Left kidney (tissue), 1 donor: ENCODE measurements at regions not wholly inside any gene's neighbourhood (a gene's known extent, or its start where the extent isn't known, plus 50 kb on each side); places are given as distances from the start of the nearest gene placed in this dataset.
"Not testable (repeated sequence)": the region's sequence is repeated elsewhere in the genome, so short reads cannot be mapped to it uniquely, and the experiment has no call there.

Experiments used
- DNase-seq: peaks from one replicate; pipeline ENCODE4 v3.0.0-alpha.2; 2013

DNA sequence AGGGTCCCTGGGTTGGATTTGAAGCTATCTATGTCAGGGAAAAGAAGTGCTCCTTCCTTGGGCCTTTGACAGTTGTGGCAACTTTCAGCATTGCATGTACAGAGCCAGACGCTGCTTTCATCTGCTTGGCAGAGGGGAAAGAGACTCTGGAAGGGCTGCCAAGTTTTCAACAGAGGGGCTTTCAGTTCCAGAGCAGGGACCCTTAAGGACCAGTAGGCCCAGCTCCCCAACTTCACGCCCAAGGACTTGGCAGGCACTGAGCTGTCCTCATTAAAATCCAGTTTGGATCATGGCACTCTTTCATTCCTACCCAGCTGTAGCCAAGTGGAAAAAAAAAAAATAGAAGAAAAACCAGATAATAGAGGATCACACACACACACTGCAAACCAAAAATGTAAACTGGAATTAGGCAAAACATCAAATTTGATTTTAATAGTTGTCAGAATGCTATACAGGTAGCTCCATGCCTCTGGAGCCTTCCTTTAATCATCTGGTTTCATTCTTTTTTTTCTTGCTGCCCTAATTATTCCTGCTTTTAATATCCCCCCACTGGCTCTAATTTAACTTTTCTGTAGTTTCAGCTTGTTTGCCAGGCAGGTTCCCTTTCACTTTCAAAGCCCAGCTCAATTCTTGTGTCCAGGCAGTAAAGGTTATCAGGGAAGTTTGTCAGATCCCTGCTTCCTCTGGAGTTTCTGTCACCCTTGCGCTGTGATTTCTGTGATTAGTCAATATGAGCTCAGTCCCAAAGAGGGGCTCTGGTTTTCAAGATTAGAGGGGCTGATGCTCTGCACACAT lies 702.6 kb upstream of the CDH8 start:
- DNase-seq = no peak

DNA sequence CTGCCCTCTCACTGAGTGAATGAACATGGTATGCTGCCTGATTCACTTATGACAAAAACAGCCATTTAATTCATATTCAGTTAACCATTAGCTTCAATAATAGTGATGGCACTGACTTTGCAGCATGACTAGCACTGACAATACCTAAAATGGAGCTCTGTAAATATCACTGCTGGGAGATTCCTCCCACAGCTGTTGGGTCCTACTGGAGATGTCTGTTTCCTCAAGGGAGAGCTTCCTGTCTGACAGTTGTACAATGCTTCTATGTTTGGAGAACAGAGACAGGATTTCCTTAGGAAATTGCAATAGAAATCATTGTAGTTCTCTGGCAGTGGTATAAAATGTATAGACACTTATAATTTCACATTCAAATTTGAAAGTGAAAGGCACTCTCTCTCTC lies 695.9 kb upstream of the CDH8 start:
- no peak for DNase-seq

DNA sequence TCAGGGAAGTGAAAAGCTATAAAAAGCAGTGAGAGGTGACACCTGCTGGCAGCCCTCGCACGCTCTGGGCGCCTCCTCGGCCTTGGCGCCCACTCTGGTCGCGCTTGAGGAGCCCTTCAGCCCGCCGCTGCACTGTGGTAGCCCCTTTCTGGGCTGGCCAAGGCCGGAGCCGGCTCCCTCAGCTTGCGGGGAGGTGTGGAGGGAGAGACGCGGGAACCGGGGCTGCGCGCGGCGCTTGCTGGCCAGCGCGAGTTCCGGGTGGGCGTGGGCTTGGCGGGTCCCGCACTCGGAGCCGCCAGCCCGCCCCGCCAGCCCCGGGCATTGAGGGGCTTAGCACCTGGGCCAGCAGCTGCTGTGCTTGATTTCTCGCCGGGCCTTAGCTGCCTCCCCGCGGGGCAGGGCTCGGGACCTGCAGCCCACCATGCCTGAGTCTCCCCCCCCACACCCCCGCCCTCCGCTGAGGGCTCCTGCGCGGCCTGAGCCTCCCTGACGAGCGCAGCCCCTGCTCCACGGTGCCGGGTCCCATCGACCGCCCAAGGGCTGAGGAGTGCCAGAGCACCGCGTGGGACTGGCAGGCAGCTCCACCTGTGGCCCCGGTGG lies 688.5 kb upstream of the CDH8 start:
- DNase-seq = not testable (repeated sequence)

DNA sequence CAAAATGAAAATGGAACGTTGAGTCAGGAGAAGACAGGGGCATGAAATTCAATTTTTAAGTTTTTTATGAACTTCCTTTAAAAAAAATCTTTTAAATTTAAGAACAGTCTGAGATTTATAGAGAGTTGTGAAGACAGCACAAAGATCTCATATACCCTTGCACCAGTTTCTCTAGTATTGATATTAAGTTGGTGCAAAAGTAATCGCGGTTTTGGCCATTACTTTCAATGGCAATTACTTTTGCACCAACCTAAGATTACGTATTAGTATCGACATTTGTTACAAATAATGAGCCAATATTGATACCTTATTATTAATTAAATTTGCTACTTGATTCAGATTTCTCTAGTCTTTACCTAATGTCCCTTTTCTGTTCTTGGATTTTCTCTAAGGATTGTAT lies 684.4 kb upstream of the CDH8 start:
- no peak for DNase-seq

DNA sequence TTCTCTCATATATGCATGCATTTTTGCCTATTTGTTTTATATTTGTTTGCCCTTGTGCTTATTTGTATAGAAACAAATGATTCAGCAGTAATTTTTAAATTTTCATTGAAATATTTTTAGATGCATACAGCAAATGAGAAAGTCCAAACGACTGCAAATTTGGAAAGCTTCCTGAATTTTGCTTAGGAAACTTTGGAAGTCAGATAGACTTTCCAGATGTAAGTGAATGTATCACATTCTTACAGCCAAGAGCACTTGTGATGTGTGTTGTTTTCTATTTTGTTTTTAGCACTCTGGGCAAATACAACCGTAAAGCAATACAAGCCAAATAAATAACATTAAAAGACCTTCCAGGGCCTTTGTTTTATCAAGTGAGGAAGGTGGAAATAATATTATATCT lies 680.8 kb upstream of the CDH8 start:
- DNase-seq = no peak

DNA sequence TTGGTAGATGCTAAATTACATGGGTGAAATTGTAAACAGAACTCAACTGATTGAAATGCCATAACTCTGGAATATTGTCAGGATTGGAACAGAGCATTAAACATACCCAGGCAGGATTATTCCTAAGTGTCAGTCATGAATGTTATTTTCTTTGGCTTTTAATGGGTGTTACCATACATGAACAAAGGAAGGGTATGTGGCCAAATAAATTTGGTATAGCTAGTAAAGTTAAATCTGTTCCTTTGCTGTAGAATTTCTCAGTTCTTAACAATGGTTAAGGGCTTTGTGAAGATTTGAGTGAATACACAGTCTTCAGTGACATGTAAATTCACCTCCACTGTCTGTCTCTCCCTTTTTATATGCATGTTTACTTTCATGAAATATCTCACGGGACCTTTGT lies 679.5 kb upstream of the CDH8 start:
- no peak for DNase-seq

DNA sequence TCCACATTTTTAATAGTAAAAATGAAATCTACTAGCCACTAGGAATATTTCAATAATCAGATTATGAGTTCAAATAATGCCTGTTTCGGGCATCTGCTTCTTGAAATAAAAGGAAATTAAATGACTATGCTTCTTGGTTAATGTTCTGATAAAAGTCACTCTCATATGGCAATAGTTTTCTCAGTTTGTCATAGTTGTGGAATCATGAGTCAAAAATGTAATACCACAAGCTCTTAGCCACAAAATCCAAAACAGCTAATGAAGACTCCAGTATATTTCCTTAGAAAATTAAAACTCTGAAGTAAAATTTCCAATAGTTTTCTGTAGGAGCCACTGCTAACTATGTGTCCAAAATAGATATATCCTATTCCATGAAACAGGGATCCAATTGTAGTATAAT lies 676.3 kb upstream of the CDH8 start:
- no peak for DNase-seq

DNA sequence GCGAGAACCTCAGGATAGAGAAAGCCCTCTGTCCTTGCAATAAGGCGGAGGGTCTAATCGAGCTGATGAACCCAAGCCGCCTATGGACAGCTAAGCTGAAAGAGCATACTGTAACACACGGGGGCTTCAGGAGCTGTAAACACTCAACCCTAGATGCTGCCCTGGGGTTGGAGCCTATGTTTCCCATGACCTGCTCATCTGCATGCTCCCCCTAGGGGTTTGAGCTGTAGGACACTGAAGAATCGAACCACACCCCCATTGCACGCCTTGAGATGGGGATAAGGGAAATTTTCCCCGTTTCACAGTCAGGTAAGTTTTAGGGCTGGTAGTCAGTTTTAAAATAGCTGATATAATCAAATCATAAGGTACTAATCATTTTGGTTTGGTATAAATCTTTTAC lies 675.6 kb upstream of the CDH8 start:
- DNase-seq = no peak

DNA sequence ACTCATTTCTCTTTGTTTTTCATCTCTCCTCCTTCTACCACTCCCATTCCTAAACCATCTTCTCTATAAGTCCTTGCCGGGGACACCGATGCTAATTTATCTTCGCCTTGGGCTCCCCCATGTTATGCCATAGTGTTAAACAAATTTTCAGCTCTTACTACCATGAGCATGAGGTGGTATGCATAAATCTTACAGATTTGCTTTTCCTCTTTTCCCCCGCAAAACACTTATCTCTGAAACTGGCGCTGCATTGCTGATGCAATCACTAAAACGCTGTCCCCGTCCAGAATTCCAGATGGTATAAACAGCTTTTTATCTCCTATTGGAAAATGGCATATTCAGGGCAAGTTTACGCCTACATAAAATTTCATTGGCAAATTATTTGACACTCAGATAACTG lies 673.6 kb upstream of the CDH8 start:
- DNase-seq = no peak

DNA sequence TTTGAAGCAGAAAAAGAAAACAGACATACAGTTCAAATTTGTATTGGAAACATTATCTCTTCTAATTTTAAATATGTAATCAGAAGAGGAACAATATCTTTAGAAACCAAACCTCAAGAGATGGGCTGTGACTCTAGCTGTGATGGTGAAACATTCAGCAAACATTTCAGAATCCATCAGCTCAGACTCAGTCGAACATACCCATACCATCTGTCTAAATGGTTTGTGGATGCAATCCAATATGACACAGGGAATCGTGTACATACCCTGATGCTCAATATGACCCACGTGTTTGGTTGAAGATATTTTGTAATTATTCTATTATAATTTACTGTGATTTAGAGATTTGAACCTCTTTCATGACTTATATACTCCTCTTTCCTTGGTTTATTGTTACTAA lies 665.2 kb upstream of the CDH8 start:
- DNase-seq = no peak

DNA sequence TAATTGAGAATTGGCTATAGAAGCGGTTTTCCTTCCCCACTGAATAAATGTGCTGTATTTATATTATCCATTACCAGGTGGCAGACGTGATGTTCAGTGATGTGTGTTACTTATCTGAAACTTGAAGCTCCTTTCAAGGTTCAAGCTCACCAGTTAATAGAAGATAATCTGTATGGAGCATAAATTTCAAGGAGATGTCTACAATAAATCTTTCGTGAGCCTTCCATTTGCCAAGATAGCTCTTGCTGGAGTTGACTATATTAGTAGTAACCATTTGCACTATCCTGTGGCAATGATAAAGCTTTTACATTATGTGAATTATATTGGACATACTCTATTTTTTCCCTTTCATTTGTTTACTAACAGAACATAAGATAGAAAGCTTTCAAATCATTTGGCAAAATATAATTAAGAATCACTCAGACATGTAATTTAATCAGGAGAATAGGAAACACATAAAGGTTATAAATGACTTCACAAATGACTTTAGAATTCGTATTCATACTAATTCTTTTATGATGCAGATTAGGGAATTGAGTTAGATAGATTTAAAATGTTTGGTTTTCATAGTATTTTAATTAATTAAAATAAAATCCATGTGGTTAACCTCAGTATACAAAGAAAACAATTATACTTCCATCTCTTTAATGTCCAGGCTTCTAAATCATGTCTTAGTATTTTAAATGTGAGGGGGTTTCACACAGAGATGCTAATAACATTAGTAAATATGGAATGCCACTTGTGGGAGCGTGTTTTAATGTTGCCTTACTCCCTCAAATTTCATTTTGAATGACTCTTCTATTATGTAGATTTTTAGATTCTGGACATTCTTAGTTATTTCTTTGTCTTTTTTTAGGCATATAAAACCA lies 664.4 kb upstream of the CDH8 start:
- DNase-seq = no peak

DNA sequence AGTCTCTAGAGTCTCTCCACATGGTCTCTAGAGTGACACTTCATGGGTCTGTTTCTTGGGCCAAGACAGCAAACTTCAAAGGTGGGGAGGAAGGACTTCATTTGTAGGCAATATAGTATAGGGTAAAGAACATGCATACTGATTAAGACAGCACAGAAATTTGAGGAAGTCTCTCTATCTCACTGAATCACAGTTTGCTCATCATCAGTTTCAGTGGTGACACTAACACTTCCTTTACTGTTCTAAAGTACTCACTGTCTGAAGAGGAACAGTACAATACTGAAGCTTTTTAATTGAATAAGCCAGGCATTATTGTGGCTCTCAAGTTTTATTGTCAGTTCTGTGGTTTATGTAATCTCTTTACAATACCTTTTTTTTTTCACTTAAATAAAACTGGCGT lies 656.4 kb upstream of the CDH8 start:
- no peak for DNase-seq

DNA sequence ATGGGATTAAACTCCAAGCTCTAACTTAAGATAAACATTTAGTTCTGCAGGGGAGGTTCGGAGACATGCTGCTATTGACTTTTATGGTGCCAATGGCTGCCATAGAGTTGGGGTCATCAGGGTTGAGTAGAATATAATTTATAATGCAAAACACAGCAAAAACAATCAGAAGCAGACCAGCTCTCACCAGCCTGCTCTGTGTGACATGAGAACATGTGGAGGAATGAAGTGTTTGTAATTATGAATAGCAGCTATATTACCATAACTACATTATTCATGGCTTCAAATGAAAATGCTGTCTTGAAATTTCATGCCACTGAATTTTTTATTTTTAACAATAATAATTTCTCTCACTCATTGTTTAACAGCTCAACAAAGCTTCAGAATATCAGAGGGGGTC lies 645.6 kb upstream of the CDH8 start:
- DNase-seq = no peak

DNA sequence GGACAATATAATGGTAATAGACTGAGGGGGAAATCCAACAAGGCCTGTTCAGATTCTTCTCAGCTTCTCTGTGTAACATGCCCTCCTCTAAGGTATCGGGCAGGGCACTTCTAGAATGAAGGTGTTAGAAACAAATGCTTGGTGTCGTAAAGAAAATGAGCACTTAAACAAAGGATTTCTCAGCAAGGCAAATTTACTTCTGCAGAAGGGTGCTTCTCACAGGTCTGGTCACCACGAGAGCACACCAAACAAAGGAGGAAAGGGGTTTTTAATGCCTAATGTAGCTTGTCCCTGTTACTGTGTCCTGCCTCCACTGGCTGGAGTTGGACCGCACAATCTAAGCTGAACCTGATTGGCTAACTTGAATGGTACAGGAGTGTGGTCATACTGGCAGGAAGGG lies 642.6 kb upstream of the CDH8 start:
- no peak for DNase-seq

DNA sequence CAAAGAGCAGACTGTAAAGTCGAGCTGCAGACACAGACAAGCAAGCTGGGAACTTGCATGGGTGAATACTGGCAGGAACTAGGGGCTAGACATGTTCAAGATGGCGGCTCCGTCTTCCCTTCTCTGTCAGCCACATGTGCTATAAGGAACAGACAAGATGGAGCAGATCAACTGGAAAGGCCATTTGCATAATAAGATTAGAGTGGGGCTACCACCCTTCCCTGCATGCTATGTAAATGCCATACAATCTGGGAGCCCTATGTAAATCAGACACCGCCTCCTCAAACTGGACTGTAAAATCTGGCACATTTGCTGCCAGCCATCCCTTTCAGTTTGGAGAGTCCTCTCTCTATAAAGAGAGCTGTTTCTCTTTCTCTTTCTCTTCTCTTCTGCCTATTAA lies 640.1 kb upstream of the CDH8 start:
- no peak for DNase-seq

DNA sequence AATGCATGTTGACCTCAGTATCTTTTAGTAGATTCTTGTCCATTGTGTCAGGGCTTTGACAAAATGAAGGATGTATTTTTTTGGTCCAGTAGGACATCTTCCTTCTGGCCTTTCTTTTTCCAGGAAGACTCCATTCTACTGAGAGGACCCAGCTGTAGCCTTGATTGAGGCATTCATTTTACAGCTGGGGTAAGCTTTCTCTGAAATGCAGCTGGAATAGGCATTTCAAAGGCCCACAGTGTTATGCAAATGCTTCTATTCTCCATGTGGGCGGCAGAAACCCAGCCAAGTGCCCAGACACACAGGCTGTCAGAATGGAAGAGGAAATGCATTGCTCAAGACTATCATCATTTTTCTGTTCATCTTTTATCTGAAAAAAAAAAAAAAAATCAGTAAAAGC lies 629.0 kb upstream of the CDH8 start:
- no peak for DNase-seq

DNA sequence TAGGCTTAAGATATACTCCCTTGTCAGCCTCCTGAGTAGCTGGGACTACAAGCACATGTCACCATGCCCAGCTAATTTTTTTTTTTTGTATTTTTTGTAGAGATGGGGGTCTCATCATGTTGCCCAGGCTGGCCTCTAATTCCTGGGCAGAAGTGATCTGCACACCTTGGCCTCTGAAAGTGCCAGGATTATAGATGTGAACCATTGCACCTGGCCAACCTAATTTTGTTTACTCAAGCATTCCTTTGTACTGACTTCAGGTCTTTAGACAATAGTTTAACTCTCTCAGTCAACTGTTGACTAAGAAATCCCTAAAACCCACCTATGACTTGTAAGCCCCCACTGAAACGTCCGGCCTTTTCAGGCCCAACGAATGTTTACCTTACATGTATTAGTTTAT lies 628.3 kb upstream of the CDH8 start:
- no peak for DNase-seq

DNA sequence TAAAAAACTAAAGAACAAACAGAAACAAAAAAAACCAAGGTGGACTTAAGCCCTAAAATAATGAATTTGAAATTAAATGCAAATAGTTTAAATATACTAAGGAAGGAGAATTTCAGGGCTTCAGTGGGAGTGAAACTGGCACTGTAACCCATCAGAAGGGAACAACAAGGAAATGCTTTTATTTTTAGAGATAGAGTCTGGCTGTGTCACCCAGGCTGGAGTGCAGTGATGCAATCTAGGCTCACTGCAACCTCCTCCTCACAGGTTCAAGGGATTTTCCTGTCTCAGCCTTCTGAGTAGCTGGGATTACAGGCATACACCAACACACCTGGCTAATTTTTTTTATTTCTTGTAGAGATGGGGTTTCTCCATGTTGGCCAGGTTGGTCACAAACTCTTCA lies 625.2 kb upstream of the CDH8 start:
- no peak for DNase-seq

DNA sequence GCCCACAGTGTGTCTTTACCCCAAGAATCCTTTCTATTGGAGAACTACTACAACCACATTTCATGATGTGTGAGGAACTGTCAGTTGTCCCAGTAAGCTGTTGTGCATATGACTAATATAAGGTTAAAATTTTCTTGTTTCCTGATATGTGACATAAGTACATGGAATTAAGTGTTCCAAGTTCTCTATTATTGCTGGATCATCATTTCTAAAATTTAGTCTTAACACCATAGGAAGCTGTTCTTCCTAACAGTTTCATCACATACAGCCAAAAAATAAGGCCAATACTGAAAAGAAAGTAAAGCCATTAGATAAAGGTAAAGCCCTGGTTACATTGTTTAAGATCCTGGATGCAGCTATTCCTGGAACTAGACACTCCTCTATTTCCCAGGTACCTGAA lies 620.9 kb upstream of the CDH8 start:
- no peak for DNase-seq

DNA sequence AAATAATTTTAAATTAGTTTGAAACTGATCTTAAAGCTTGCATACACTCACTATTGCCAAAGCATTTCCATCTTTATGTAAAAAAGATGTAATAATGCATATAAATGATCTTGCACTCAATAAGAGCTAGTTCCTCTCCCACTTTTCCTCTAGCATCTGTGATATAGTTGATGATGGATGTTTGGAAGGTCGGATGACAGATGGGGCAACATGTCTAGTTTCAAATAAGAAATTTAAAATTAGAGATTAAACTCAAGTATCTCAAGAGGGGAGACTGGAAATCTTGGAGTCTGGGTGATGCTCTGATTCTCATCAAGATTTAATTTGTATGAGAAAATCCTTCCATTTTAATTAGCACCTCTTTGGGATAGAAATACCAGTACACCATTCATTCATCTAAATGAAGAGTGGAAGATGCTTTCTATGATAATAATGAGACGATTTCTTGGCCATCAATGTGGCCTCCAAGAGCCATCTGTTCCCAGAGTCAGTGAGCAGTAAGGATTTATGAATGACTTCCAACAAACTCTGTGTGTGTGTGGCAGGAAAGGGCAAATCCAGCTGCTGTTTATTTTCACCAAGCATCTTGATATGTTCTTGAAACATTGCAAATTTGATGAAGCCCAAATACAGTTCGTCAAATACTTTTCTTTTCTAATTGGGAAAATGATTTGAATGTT lies 616.3 kb upstream of the CDH8 start:
- no peak for DNase-seq

DNA sequence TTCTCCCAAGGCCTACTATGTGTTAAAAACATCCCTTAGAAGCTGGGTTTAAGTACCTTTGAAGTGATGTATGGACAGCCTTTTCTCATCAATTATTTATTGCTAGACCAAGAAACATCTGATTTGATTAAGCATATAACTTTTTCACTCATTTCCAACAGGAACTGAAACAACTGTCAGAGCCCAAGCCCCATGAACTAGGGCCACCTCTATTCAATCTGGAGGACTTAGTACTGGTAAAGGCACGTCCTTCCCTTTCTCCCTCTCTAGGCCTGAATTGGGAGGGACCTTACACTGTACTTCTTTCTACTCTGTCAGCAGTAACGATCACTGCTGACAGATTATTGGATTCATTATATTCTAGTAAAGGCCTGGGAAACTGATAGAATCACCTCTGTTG lies 612.0 kb upstream of the CDH8 start:
- DNase-seq = no peak

DNA sequence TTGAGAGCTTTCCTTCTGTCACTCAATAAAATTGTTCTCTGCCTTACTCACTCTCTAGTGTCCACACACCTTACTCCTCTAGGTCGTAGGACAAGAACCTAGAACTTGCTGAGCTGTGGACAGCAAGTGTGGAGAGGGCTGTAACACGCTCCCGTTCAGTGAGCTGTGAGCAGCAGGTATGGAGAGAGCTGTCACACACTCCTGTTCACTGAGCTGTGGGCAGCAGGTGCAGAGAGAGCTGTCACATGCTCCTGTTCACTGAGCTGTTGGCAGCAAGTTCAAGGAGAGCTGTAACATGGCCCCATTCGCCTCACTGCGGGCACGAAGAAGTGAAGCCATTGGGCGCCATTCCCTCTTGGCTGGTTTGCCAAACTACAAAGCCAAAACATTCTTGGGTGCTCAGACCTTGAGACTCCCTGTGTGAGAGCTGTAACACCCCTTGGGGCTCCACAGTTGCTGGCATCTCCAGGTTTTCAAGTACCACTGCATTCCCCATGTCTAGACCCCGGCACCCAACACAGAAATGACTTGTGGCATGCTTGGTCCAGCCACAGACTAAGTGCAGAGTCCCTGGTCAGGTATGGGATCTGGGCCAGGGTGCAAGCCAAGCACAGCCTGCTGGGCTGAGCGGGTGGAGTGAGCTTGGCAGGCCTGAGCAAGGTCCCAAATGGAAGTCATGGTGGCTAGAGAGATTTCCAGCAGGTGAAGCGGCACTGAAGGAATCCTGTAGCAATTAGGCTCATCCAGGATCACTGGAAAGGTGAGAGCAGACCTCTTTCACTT lies 608.0 kb upstream of the CDH8 start:
- DNase-seq = no peak
